Stomach (tissue), 4 donors: ENCODE measurements at regions not wholly inside any gene's neighbourhood (a gene's known extent, or its start where the extent isn't known, plus 50 kb on each side); places are given as distances from the start of the nearest gene placed in this dataset.

ENCODE experiments used
- POLR2A ChIP-seq, 4 donors: fragments of 450-650 bp; IDR thresholded peaks; one replicate each; pipeline ENCODE4 v1.6.1; 2016; ENCODE audit warnings: antibody characterized with exemption in 4 of 4, control low read depth in 2 of 4, mild to moderate bottlenecking in 1 of 4, moderate library complexity in 1 of 4
- POLR2AphosphoS5 ChIP-seq, 3 donors: sonication (generic); formaldehyde crosslinking; IDR thresholded peaks; one replicate each; pipeline ENCODE4 v1.6.1; 2016; ENCODE audit warnings: antibody characterized with exemption in 3 of 3
- TF ChIP-seq, protein P1 (sequence below), 7 experiments: fragments of 450-650 bp in 4 of 7; fragments of 200-600 bp in 3 of 7; sonication (generic) in 3 of 7; IDR thresholded peaks; one replicate each; pipeline ENCODE4 v1.5.1; 2016 to 2019; ENCODE audit warnings: antibody characterized with exemption in 7 of 7, control low read depth in 2 of 7, mild to moderate bottlenecking in 1 of 7

DNA sequence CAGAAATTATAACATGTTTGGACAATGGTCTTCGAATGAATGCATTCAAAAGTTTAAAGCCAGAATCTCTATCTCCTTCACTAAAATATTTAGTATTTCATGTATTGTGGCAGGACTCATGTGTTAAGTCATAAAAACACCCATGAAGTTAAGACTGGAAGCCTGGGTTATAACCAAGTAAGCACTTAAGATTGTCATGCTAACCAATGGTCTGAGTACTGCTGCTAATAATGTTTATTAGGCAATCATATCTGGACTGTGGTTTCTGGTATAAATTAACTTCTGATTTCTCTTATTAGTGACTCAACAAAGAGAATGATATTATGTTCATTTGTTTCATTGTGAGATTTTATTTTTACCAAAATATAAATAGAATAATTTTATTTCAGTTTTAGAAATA is 297.9 kb upstream of the EDIL3 start:
- TF ChIP-seq, protein P1, sequence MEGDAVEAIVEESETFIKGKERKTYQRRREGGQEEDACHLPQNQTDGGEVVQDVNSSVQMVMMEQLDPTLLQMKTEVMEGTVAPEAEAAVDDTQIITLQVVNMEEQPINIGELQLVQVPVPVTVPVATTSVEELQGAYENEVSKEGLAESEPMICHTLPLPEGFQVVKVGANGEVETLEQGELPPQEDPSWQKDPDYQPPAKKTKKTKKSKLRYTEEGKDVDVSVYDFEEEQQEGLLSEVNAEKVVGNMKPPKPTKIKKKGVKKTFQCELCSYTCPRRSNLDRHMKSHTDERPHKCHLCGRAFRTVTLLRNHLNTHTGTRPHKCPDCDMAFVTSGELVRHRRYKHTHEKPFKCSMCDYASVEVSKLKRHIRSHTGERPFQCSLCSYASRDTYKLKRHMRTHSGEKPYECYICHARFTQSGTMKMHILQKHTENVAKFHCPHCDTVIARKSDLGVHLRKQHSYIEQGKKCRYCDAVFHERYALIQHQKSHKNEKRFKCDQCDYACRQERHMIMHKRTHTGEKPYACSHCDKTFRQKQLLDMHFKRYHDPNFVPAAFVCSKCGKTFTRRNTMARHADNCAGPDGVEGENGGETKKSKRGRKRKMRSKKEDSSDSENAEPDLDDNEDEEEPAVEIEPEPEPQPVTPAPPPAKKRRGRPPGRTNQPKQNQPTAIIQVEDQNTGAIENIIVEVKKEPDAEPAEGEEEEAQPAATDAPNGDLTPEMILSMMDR (IDR thresholded peaks at IDR 0.05): no peak
- TF ChIP-seq POLR2A (IDR thresholded peaks at IDR 0.05): no peak
- TF ChIP-seq POLR2AphosphoS5 (IDR thresholded peaks at IDR 0.05): no peak
